ENCODE measurements at regions not wholly inside any gene's neighbourhood (a gene's known extent, or its start where the extent isn't known, plus 50 kb on each side); places are given as distances from the start of the nearest gene placed in this dataset.

GRCh38 chr3:130293247-130293646 lies 52.2 kb upstream of the COL6A5 start:
- no peak for TF ChIP-seq CTCF (conservative IDR thresholded peaks at IDR 0.05; ENCODE audit: low read length)
- H3K4me3 ChIP-seq (ENCODE audit: low read length) = no peak overlapping the region
- no peak for DNase-seq (ENCODE audit: low read depth)

Data from AG10803 (cell line).